SK-N-MC (cell line): ENCODE measurements at regions not wholly inside any gene's neighbourhood (a gene's known extent, or its start where the extent isn't known, plus 50 kb on each side); places are given as distances from the start of the nearest gene placed in this dataset.

Source experiments
- EZH2 ChIP-seq: fragments of 200-600 bp; sonication (generic); IDR thresholded peaks from one replicate; pipeline ENCODE4 v1.6.1; 2017; ENCODE audit warnings: antibody characterized with exemption
- POLR2AphosphoS5 ChIP-seq: IDR thresholded peaks from 2 replicates; pipeline ENCODE4 v1.6.1; 2012; ENCODE audit warnings: mild to moderate bottlenecking, low read depth, low read length, borderline replicate concordance

DNA sequence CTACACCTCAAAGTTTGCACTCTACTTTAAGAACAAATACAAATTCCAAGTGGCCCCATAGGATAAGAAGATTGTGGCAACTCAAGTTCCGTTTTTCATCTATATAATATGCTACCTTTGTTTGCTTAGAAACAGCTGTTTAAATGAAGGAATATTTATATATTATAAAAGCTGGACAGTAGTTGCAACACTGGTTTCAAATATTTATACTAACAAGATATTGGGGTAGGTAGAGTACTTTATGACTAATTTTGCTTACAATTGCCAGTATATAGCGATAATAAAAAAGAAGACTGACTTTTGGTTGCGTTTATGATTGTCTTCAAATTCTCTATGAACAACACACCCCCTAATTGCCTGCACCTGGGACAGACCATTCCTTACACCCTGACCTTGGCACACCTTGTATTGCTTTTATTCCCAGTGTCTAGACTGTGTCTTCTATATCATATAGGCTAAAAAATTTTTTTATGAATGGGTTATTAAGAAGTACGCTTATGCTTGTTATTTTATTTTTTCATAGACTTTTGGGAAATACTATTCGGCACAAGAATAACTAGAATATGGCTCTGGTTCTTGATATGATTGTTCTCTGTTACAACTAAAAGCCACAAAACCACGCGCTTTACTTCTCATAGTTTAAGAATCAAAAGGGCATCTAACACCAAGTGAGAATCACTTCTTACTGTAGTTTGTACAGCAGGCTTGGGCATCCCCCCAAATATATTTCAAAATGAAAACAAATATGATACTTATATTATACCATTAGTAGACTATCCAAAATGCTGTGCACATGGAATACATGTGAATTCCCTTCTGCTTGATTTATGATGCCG is 455.4 kb upstream of the DCN start:
- no peak for TF ChIP-seq EZH2
- TF ChIP-seq POLR2AphosphoS5 = no peak
